ENCODE measurements at regions not wholly inside any gene's neighbourhood (a gene's known extent, or its start where the extent isn't known, plus 50 kb on each side); places are given as distances from the start of the nearest gene placed in this dataset.

DNA sequence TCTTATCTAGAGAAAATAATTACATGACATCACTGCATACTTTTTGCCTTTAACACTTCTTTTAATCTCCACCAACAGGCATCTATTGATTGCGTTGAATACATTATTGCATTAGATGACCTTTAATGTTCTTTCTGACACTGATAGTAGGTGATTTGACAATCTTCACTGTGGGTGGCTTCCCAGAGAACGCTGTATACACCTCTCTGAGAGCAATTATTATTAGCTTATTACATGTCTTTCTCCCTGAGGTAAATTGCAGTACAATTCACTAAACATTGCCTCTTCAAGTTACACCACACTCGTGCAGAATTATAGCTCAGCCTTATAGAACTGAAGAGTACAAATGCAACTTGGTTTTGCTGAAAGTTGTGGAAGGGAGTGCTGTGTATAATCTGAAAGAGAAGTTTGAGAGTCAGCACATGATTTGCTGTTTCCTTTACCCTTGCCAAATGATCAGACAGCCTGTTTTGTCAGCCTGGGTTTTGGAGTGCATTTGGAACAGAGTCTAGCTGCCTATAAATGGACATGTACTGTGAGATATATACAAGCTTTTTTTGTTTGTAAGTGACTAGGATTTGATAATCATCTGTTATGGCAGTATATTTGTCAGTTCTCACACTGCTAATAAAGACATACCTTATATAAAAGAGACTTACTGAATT is 369.2 kb downstream of the CCER1 start:
- 36 to 41% methylated on average over 3 of the region's 3 CpGs for WGBS, 2 donors
- no peak overlapping the region for H3K27ac ChIP-seq (ENCODE audit: low read depth in 1 of 2, low read length in 2 of 2)
- no peak for ATAC-seq (ENCODE audit: low FRiP score)
- H3K27me3 ChIP-seq (ENCODE audit: control insufficient read depth in 1 of 2, insufficient read depth in 2 of 2, low read length in 1 of 2): no peaks in the 10 kb centered on the region
- H3K4me3 ChIP-seq (ENCODE audit: low read length in 2 of 2): no peak overlapping the region
- H3K36me3 ChIP-seq (ENCODE audit: control insufficient read depth in 1 of 2, insufficient read depth in 2 of 2, low read length in 1 of 2): no peaks in the 10 kb centered on the region
- intact Hi-C loops (cut with DNase I): no loop called here
- H3K4me1 ChIP-seq (ENCODE audit: control insufficient read depth in 1 of 2, insufficient read depth in 2 of 2, low read length in 2 of 2): no peaks in the 10 kb centered on the region
- no peaks in the 10 kb centered on the region for H3K9me3 ChIP-seq (ENCODE audit: control insufficient read depth, low read length)
- no peak for DNase-seq

DNA sequence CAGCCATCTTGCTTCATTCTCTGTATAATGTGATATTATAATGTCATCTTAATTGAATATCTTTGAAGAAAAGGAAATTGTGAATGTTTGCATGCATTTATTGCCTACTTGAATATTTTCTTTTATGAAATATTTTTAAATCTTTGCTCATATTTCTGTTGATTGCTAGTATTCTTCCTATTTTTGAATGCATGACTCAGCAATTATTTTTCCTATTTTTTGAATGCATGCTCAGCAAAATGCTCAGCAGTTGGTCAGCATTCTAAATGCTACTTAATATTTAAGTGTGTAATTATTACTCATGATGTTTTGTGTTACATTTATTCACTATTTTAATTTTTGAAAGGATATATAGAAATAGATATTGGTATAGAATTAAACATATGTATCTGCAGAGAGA is 378.3 kb downstream of the CCER1 start:
- ATAC-seq (ENCODE audit: low FRiP score) (no peak), DNase-seq (no peak)
- H3K36me3 ChIP-seq (ENCODE audit: control insufficient read depth in 1 of 2, insufficient read depth in 2 of 2, low read length in 1 of 2): no peaks in the 10 kb centered on the region
- H3K9me3 ChIP-seq (ENCODE audit: control insufficient read depth, low read length): peaks cover 1% of the 10 kb centered on the region
- intact Hi-C loops (cut with DNase I): no loop called here
- no peak overlapping the region for H3K4me3 ChIP-seq (ENCODE audit: low read length in 2 of 2)
- H3K27ac ChIP-seq (ENCODE audit: low read depth in 1 of 2, low read length in 2 of 2): no peak overlapping the region
- no peaks in the 10 kb centered on the region for H3K27me3 ChIP-seq (ENCODE audit: control insufficient read depth in 1 of 2, insufficient read depth in 2 of 2, low read length in 1 of 2)
- no peaks in the 10 kb centered on the region for H3K4me1 ChIP-seq (ENCODE audit: control insufficient read depth in 1 of 2, insufficient read depth in 2 of 2, low read length in 2 of 2)

DNA sequence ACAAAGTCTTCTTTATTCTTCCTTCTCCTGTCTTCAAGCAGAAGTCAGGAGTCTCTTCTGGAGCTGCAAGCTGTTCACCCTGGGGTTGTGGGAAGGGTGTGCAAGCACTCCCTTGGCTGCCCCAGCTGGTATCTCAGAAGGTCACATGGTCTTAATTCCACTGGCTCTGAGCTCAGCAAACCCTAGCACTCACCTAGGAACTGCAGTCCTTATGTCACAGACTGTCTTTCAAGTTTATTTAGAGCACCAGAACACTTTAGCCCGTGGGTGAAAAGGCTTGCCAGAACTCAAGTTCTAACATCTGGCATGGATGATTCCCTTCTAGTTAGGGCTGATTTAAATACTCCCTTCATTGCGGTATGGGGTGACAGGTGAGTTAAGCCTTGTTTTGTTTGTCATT is 379.0 kb downstream of the CCER1 start:
- ATAC-seq (ENCODE audit: low FRiP score) (no peak), DNase-seq (no peak)
- H3K27ac ChIP-seq (ENCODE audit: low read depth in 1 of 2, low read length in 2 of 2): no peak overlapping the region
- H3K4me3 ChIP-seq (ENCODE audit: low read length in 2 of 2): no peak overlapping the region
- H3K27me3 ChIP-seq (ENCODE audit: control insufficient read depth in 1 of 2, insufficient read depth in 2 of 2, low read length in 1 of 2): no peaks in the 10 kb centered on the region
- intact Hi-C loops (cut with DNase I): no loop called here
- no peaks in the 10 kb centered on the region for H3K4me1 ChIP-seq (ENCODE audit: control insufficient read depth in 1 of 2, insufficient read depth in 2 of 2, low read length in 2 of 2)
- H3K9me3 ChIP-seq (ENCODE audit: control insufficient read depth, low read length): peaks cover 1% of the 10 kb centered on the region
- no peaks in the 10 kb centered on the region for H3K36me3 ChIP-seq (ENCODE audit: control insufficient read depth in 1 of 2, insufficient read depth in 2 of 2, low read length in 1 of 2)
- whole genome bisulfite sequencing, 2 donors: 61 to 66% methylated on average over 2 of the region's 2 CpGs

DNA sequence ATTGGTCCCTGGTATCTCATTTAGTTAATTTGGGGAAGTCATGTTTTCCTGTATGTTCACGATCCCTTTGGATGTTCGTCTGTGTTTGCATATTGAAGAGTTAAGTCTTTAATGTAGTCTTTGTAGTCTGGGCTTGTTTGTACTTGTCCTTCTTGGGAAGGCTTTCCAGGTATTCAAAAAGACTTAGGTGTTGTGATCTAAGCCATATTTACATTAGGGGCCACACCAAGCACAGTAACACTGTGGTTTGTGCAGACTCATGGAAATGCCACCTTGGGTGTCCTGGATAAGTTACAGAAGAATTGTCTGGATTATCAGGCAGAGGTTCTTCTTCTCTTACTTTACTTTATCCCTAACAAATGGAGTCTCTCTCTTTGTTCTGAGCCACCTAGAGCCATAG is 380.3 kb downstream of the CCER1 start:
- Histone ChIP-seq H3K9me3 (ENCODE audit: control insufficient read depth, low read length) (peaks cover 1% of the 10 kb centered on the region), H3K4me1 (ENCODE audit: control insufficient read depth in 1 of 2, insufficient read depth in 2 of 2, low read length in 2 of 2) (no peaks in the 10 kb centered on the region), H3K27ac (ENCODE audit: low read depth in 1 of 2, low read length in 2 of 2) (no peak overlapping the region), H3K4me3 (ENCODE audit: low read length in 2 of 2) (no peak overlapping the region), H3K27me3 (ENCODE audit: control insufficient read depth in 1 of 2, insufficient read depth in 2 of 2, low read length in 1 of 2) (no peaks in the 10 kb centered on the region), H3K36me3 (ENCODE audit: control insufficient read depth in 1 of 2, insufficient read depth in 2 of 2, low read length in 1 of 2) (no peaks in the 10 kb centered on the region)
- intact Hi-C loops (cut with DNase I): no loop called here
- DNase-seq (no peak), ATAC-seq (ENCODE audit: low FRiP score) (no peak)
- 90 to 94% methylated on average over 2 of the region's 2 CpGs for WGBS, 2 donors

DNA sequence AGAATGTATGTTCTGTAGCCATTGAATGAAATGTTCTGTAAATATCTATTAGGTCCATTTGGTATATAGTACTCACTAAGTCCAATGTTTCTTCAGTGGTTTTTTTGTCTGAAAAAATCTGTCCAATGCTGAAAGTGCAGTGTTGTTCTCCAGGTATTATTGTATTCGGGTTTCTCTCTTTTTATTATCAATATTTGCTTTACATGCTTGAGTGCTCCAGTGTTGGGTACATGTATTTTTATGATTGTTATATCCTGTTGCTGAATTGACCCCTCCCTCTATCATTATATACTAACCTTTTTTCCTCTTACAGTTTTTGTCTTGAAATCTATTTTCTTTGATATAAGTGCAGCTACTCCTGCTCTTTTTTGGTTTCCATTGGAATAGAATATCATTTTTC is 382.2 kb downstream of the CCER1 start:
- DNase-seq (no peak), ATAC-seq (ENCODE audit: low FRiP score) (no peak)
- no peaks in the 10 kb centered on the region for H3K4me1 ChIP-seq (ENCODE audit: control insufficient read depth in 1 of 2, insufficient read depth in 2 of 2, low read length in 2 of 2)
- no peak overlapping the region for H3K4me3 ChIP-seq (ENCODE audit: low read length in 2 of 2)
- no peaks in the 10 kb centered on the region for H3K27me3 ChIP-seq (ENCODE audit: control insufficient read depth in 1 of 2, insufficient read depth in 2 of 2, low read length in 1 of 2)
- H3K9me3 ChIP-seq (ENCODE audit: control insufficient read depth, low read length): peaks cover 1% of the 10 kb centered on the region
- intact Hi-C loops (cut with DNase I): no loop called here
- H3K27ac ChIP-seq (ENCODE audit: low read depth in 1 of 2, low read length in 2 of 2): no peak overlapping the region
- H3K36me3 ChIP-seq (ENCODE audit: control insufficient read depth in 1 of 2, insufficient read depth in 2 of 2, low read length in 1 of 2): no peaks in the 10 kb centered on the region
- WGBS, 2 donors: 0% methylated on average over 1 of the region's 1 CpG

DNA sequence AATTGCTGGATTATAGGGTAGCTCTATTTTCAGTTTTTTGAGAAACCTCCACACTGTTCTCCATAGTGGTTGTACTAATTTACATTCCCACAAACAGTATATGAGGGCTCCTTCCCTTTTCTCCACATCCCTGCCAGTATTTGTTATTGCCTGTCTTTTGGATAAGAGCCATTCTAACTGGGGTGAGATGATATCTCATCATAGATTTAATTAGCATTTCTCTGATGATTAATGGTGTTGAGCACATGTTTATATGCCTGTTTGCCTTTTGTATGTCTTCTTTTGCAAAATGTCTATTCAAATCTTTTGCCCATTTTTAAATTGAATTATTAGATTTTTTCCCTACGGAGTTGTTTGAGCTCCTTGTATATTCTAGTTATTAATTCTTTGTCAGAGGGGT is 385.3 kb downstream of the CCER1 start:
- no peak for ATAC-seq (ENCODE audit: low FRiP score)

DNA sequence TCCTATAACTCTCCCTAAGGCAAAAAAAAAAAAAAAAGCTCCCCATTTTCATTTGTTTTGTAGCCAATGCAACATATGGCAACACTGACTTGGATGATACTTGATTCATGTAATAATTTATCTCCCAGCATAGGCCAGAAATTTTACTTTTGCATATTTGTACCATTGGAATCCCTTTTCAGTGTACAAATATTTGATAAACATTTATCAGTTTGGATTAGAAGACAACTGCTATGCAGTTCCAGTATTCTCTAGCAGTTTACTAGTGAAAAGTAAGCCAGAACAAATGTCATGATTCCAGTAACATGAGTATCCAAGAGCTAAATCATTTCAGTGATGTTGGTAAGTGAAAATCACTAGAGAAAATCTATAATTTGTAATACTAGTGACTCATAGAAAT is 392.3 kb downstream of the CCER1 start:
- H3K9me3 ChIP-seq (ENCODE audit: control insufficient read depth, low read length): peaks cover 2% of the 10 kb centered on the region
- H3K4me1 ChIP-seq (ENCODE audit: control insufficient read depth in 1 of 2, insufficient read depth in 2 of 2, low read length in 2 of 2): no peaks in the 10 kb centered on the region
- no peaks in the 10 kb centered on the region for H3K36me3 ChIP-seq (ENCODE audit: control insufficient read depth in 1 of 2, insufficient read depth in 2 of 2, low read length in 1 of 2)
- intact Hi-C loops (cut with DNase I): no loop called here
- ATAC-seq (ENCODE audit: low FRiP score) (no peak), DNase-seq (no peak)
- no peak overlapping the region for H3K4me3 ChIP-seq (ENCODE audit: low read length in 2 of 2)
- no peaks in the 10 kb centered on the region for H3K27me3 ChIP-seq (ENCODE audit: control insufficient read depth in 1 of 2, insufficient read depth in 2 of 2, low read length in 1 of 2)
- no peak overlapping the region for H3K27ac ChIP-seq (ENCODE audit: low read depth in 1 of 2, low read length in 2 of 2)

More for the DNA sequence above, 385.3 kb downstream of the CCER1 start:
- Histone ChIP-seq H3K4me3 (ENCODE audit: low read length in 2 of 2) (no peak overlapping the region), H3K9me3 (ENCODE audit: control insufficient read depth, low read length) (peaks cover 2% of the 10 kb centered on the region), H3K27ac (ENCODE audit: low read depth in 1 of 2, low read length in 2 of 2) (no peak overlapping the region), H3K27me3 (ENCODE audit: control insufficient read depth in 1 of 2, insufficient read depth in 2 of 2, low read length in 1 of 2) (no peaks in the 10 kb centered on the region), H3K4me1 (ENCODE audit: control insufficient read depth in 1 of 2, insufficient read depth in 2 of 2, low read length in 2 of 2) (no peaks in the 10 kb centered on the region), H3K36me3 (ENCODE audit: control insufficient read depth in 1 of 2, insufficient read depth in 2 of 2, low read length in 1 of 2) (no peaks in the 10 kb centered on the region)
- 96 to 100% methylated on average over 1 of the region's 1 CpG for WGBS, 2 donors
- no peak for DNase-seq
- intact Hi-C loops (cut with DNase I): no loop called here

DNA sequence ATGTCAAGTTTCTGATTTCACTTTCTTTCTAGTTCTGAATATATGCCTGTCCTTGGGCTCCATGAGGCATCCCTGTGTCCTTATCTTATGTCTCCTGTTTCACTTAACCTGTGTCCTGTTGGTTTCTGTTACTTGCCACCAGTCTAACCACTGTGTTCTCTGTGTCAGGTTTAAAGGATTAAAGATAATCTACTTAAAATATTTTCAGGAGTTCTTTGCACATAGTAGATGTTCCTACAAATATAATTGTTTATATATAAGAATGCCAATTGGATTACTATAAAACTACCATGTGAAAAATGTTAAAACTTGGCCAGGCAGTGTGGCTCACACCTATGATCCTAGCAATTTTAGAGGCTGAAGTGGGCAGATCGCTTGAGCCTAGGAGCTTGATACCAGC is 406.4 kb downstream of the CCER1 start:
- no peaks in the 10 kb centered on the region for H3K36me3 ChIP-seq (ENCODE audit: control insufficient read depth in 1 of 2, insufficient read depth in 2 of 2, low read length in 1 of 2)
- ATAC-seq (ENCODE audit: low FRiP score): no peak
- no peaks in the 10 kb centered on the region for H3K4me1 ChIP-seq (ENCODE audit: control insufficient read depth in 1 of 2, insufficient read depth in 2 of 2, low read length in 2 of 2)
- no peaks in the 10 kb centered on the region for H3K27me3 ChIP-seq (ENCODE audit: control insufficient read depth in 1 of 2, insufficient read depth in 2 of 2, low read length in 1 of 2)
- 95 to 99% methylated on average over 1 of the region's 1 CpG for WGBS, 2 donors
- no peaks in the 10 kb centered on the region for H3K9me3 ChIP-seq (ENCODE audit: control insufficient read depth, low read length)
- H3K27ac ChIP-seq (ENCODE audit: low read depth in 1 of 2, low read length in 2 of 2): no peak overlapping the region
- no peak for DNase-seq
- intact Hi-C loops (cut with DNase I): no loop called here
- H3K4me3 ChIP-seq (ENCODE audit: low read length in 2 of 2): no peak overlapping the region

DNA sequence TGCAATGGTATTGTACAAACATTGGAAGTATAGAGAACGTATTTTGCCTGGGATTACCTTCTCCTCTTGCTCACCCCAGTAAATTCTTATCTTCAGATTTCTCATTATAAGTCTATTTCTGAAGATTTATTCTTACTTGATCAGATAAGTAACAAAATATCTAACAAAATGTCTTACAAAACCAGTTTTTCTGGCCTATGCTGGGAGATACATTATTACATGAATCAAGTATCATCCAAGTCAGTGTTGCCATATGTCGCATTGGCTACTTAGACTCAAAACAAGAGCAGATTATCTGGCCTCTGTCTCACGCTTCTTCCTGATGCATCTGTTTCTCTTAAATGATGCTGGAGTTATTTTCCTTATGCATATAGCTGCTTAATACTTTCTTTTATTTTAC is 408.5 kb downstream of the CCER1 start:
- H3K27ac ChIP-seq (ENCODE audit: low read depth in 1 of 2, low read length in 2 of 2): no peak overlapping the region
- ATAC-seq (ENCODE audit: low FRiP score) (no peak), DNase-seq (no peak)
- H3K4me3 ChIP-seq (ENCODE audit: low read length in 2 of 2): no peak overlapping the region
- intact Hi-C loops (cut with DNase I): no loop called here
- H3K36me3 ChIP-seq (ENCODE audit: control insufficient read depth in 1 of 2, insufficient read depth in 2 of 2, low read length in 1 of 2): no peaks in the 10 kb centered on the region
- no peaks in the 10 kb centered on the region for H3K9me3 ChIP-seq (ENCODE audit: control insufficient read depth, low read length)
- no peaks in the 10 kb centered on the region for H3K27me3 ChIP-seq (ENCODE audit: control insufficient read depth in 1 of 2, insufficient read depth in 2 of 2, low read length in 1 of 2)
- 79% methylated on average over 3 of the region's 3 CpGs for WGBS, 2 donors
- H3K4me1 ChIP-seq (ENCODE audit: control insufficient read depth in 1 of 2, insufficient read depth in 2 of 2, low read length in 2 of 2): no peaks in the 10 kb centered on the region
